SK-N-SH treated with all-trans-retinoic acid at 6 μM for 48 hours (cell line): ENCODE measurements at regions not wholly inside any gene's neighbourhood (a gene's known extent, or its start where the extent isn't known, plus 50 kb on each side); places are given as distances from the start of the nearest gene placed in this dataset.

Experiments used
- ARNTL ChIP-seq: fragments of 450-650 bp; formaldehyde crosslinking; IDR thresholded peaks from 2 replicates; pipeline ENCODE4 v1.5.0; 2020; ENCODE audit warnings: low read depth, mild to moderate bottlenecking, moderate library complexity, borderline replicate concordance
- CSDC2 ChIP-seq: fragments of 250-450 bp; sonication (Bioruptor Pico); IDR thresholded peaks from 2 replicates; pipeline ENCODE4 v1.5.0; 2020; ENCODE audit warnings: mild to moderate bottlenecking, moderate library complexity
- PPARA ChIP-seq: fragments of 250-450 bp; sonication (Bioruptor Pico); IDR thresholded peaks from 2 replicates; pipeline ENCODE4 v1.5.0; 2020; ENCODE audit warnings: mild to moderate bottlenecking, borderline replicate concordance
- RARB ChIP-seq: fragments of 250-450 bp; sonication (Bioruptor Pico); IDR thresholded peaks from 2 replicates; pipeline ENCODE4 v1.8.0; 2021; ENCODE audit warnings: mild to moderate bottlenecking, moderate library complexity
- SNAI2 ChIP-seq: fragments of 250-450 bp; sonication (Bioruptor Pico); IDR thresholded peaks from 2 replicates; pipeline ENCODE4 v1.5.0; 2020; ENCODE audit warnings: mild to moderate bottlenecking, moderate library complexity
- TCF4 ChIP-seq: fragments of 250-450 bp; sonication (Bioruptor Pico); IDR thresholded peaks from 2 replicates; pipeline ENCODE4 v1.8.0; 2021; ENCODE audit warnings: mild to moderate bottlenecking, moderate library complexity, borderline replicate concordance
- ZC3H10 ChIP-seq: fragments of 250-450 bp; sonication (Bioruptor Pico); IDR thresholded peaks from 2 replicates; pipeline ENCODE4 v1.5.1; 2021; ENCODE audit warnings: mild to moderate bottlenecking, moderate library complexity
- ZFP3 ChIP-seq: fragments of 250-450 bp; sonication (Bioruptor Pico); IDR thresholded peaks from 2 replicates; pipeline ENCODE4 v1.5.0; 2020; ENCODE audit warnings: mild to moderate bottlenecking, moderate library complexity
- ZFP30 ChIP-seq: fragments of 450-650 bp; formaldehyde crosslinking; IDR thresholded peaks from 2 replicates; pipeline ENCODE4 v1.5.0; 2022; ENCODE audit warnings: mild to moderate bottlenecking, moderate library complexity
- ZNF70 ChIP-seq: fragments of 450-650 bp; formaldehyde crosslinking; IDR thresholded peaks from 2 replicates; pipeline ENCODE4 v1.5.0; 2020; ENCODE audit warnings: mild to moderate bottlenecking, moderate library complexity
- TF ChIP-seq, protein P1 (sequence below): fragments of 250-450 bp; sonication (Bioruptor Pico); IDR thresholded peaks from 2 replicates; pipeline ENCODE4 v1.5.0; 2020; ENCODE audit warnings: mild to moderate bottlenecking, moderate library complexity
- TF ChIP-seq, protein P2 (sequence below): fragments of 250-450 bp; sonication (Bioruptor Pico); IDR thresholded peaks from 2 replicates; pipeline ENCODE4 v1.8.0; 2020; ENCODE audit warnings: mild to moderate bottlenecking, moderate library complexity, borderline replicate concordance

DNA sequence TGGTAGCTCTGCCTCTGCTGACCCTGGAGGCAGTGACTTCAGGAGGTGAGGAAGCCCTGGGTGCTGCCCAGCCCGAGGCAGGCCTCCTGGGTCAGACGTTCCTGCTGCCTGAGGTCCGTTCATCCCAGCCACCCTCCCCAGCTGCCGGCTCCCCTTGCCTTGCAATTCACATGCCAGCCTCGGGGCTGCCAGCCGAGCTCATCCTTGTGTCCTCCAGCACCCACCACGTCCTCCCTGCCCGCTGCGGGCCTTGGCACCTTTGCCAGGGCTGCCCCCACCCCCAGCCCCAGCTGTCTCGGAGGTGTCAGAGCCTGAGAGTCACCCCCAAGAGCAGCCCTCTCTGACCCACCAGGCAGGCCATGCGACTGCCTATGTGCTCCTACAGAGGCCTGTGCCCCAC, 162.1 kb upstream of the RNF32 start:
- TF ChIP-seq, protein P1, sequence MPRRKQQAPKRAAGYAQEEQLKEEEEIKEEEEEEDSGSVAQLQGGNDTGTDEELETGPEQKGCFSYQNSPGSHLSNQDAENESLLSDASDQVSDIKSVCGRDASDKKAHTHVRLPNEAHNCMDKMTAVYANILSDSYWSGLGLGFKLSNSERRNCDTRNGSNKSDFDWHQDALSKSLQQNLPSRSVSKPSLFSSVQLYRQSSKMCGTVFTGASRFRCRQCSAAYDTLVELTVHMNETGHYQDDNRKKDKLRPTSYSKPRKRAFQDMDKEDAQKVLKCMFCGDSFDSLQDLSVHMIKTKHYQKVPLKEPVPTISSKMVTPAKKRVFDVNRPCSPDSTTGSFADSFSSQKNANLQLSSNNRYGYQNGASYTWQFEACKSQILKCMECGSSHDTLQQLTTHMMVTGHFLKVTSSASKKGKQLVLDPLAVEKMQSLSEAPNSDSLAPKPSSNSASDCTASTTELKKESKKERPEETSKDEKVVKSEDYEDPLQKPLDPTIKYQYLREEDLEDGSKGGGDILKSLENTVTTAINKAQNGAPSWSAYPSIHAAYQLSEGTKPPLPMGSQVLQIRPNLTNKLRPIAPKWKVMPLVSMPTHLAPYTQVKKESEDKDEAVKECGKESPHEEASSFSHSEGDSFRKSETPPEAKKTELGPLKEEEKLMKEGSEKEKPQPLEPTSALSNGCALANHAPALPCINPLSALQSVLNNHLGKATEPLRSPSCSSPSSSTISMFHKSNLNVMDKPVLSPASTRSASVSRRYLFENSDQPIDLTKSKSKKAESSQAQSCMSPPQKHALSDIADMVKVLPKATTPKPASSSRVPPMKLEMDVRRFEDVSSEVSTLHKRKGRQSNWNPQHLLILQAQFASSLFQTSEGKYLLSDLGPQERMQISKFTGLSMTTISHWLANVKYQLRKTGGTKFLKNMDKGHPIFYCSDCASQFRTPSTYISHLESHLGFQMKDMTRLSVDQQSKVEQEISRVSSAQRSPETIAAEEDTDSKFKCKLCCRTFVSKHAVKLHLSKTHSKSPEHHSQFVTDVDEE (CRISPR knock-in tag), result no peak
- TF ChIP-seq ARNTL (CRISPR knock-in tag), result no peak
- TF ChIP-seq ZFP3 (CRISPR knock-in tag), result no peak
- TF ChIP-seq SNAI2 (CRISPR knock-in tag), result no peak
- TF ChIP-seq RARB (CRISPR knock-in tag), result no peak
- no peak for TF ChIP-seq PPARA (CRISPR knock-in tag)
- no peak for TF ChIP-seq CSDC2 (CRISPR knock-in tag)
- TF ChIP-seq, protein P2, sequence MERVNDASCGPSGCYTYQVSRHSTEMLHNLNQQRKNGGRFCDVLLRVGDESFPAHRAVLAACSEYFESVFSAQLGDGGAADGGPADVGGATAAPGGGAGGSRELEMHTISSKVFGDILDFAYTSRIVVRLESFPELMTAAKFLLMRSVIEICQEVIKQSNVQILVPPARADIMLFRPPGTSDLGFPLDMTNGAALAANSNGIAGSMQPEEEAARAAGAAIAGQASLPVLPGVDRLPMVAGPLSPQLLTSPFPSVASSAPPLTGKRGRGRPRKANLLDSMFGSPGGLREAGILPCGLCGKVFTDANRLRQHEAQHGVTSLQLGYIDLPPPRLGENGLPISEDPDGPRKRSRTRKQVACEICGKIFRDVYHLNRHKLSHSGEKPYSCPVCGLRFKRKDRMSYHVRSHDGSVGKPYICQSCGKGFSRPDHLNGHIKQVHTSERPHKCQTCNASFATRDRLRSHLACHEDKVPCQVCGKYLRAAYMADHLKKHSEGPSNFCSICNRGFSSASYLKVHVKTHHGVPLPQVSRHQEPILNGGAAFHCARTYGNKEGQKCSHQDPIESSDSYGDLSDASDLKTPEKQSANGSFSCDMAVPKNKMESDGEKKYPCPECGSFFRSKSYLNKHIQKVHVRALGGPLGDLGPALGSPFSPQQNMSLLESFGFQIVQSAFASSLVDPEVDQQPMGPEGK, result no peak
- TF ChIP-seq ZC3H10, result no peak
- TF ChIP-seq ZFP30, result no peak
- no peak for TF ChIP-seq TCF4
- no peak for TF ChIP-seq ZNF70 (CRISPR knock-in tag)
